Esophagus (tissue), 2 donors: ENCODE measurements at regions not wholly inside any gene's neighbourhood (a gene's known extent, or its start where the extent isn't known, plus 50 kb on each side); places are given as distances from the start of the nearest gene placed in this dataset.

Experiments used
- H3K27ac ChIP-seq, 2 donors: one replicate each; pipeline ENCODE4 v1.5.1; 2013; ENCODE audit warnings: low read depth in 2 of 2, mild to moderate bottlenecking in 2 of 2, inconsistent platforms in 1 of 2, low read length in 1 of 2, moderate library complexity in 1 of 2
- H3K27me3 ChIP-seq, 2 donors: one replicate each; pipeline ENCODE4 v1.6.1; 2013; ENCODE audit warnings: low read length in 2 of 2, control low read depth in 1 of 2, mild to moderate bottlenecking in 1 of 2; ENCODE audit not compliant: insufficient read depth in 2 of 2, control insufficient read depth in 1 of 2
- H3K36me3 ChIP-seq, 2 donors: one replicate each; pipeline ENCODE4 v1.6.1; 2013; ENCODE audit warnings: low read length in 1 of 2; ENCODE audit not compliant: control insufficient read depth in 2 of 2, insufficient read depth in 2 of 2
- H3K4me1 ChIP-seq, 2 donors: one replicate each; pipeline ENCODE4 v1.6.1; 2013; ENCODE audit warnings: low read length in 1 of 2; ENCODE audit not compliant: control insufficient read depth in 2 of 2, insufficient read depth in 2 of 2
- H3K4me3 ChIP-seq, 2 donors: one replicate each; pipeline ENCODE4 v1.5.1; 2013; ENCODE audit warnings: low read length in 2 of 2, mild to moderate bottlenecking in 2 of 2, low read depth in 1 of 2, moderate library complexity in 1 of 2
- H3K9me3 ChIP-seq, 2 donors: one replicate each; pipeline ENCODE4 v1.6.1; 2013; ENCODE audit warnings: mild to moderate bottlenecking in 2 of 2, low read depth in 1 of 2, low read length in 1 of 2, moderate library complexity in 1 of 2; ENCODE audit not compliant: control insufficient read depth in 2 of 2, insufficient read depth in 1 of 2
- WGBS, 2 donors: extraction: QIAGEN DNeasy Blood & Tissue Kit; methylation state at CpG; one replicate each; pipeline ENCODE4 v1.1.7; 2013; 5-methylcytosine and 5-hydroxymethylcytosine counted together
- donor health status: healthy with polysubstance abuse.
- donor health status: Bipolar disorder and iron deficiency.

DNA sequence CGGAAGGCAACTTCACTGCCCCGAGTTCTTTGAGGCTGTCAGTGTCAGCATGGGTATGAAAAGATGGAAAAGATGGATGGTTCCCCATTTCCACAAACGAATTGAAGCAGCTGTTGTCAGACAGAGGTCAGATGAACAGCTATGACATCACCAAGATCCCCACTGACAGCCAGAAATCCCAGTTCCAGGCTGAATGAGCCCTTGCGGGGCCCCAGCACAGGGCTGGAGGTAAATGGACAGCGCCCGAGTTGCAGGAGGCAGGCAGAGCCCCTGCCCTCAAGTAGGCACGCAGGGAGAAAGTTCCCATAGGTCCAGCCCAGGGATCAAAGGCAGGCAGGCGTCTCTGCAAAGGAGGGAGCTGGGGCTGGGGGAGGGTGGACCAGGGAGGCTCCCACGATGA lies 169.5 kb upstream of the AGAP1 start:
- Histone ChIP-seq H3K4me3 (no peak overlapping the region), H3K36me3 (no peaks in the 10 kb centered on the region), H3K4me1 (no peaks in the 10 kb centered on the region), H3K27me3 (no peaks in the 10 kb centered on the region), H3K27ac (no peak overlapping the region), H3K9me3 (no peaks in the 10 kb centered on the region)
- 31 to 44% methylated on average over 9 of the region's 9 CpGs for WGBS, 2 donors

DNA sequence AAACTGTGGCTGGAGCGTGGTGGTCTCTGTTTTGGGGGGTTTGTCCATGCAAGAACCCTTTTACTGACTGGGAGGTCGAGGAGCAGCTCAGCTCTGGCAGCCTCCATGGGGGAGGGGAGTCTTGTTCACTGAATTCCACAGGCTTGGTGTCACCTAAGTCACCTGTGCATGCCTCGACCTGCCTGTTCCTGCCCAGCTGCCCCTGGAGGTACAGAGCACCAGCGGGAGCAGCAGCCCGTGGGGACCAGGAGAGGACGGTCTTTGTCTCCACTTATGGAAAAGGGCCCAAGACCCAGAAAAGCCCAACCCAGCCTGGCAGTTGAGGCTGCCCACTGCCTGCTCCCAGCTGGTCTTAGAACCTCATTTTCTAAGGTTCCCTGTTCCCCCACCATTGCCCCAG lies 168.7 kb upstream of the AGAP1 start:
- Histone ChIP-seq H3K4me1 (no peaks in the 10 kb centered on the region), H3K27ac (no peak overlapping the region), H3K9me3 (no peaks in the 10 kb centered on the region), H3K36me3 (no peaks in the 10 kb centered on the region), H3K27me3 (no peaks in the 10 kb centered on the region), H3K4me3 (no peak overlapping the region)
- 53 to 65% methylated on average over 6 of the region's 6 CpGs for WGBS, 2 donors

DNA sequence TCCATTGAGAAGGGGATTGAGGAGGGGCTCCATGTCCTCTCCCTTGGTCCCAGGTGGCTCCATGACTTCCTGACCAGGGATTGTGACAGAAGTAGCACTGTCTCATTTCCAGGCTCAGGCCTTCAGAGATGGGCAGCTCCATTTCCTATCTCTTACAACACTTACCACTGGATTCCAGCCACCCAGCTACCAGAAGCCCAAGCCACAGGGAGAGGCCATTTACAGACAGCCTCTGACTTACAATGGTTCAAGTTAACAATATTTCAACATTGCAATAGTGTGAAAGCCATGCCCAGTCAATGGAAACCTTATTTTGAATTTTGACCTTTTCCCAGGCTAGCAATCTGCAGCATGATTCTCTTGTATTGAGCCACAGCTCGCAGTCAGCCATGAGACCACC lies 164.9 kb upstream of the AGAP1 start:
- Histone ChIP-seq H3K36me3 (no peaks in the 10 kb centered on the region), H3K4me3 (no peak overlapping the region), H3K9me3 (no peaks in the 10 kb centered on the region), H3K27me3 (no peaks in the 10 kb centered on the region), H3K4me1 (no peaks in the 10 kb centered on the region), H3K27ac (no peak overlapping the region)
- 96 to 97% methylated on average over 1 of the region's 1 CpG for WGBS, 2 donors

- H3K9me3 ChIP-seq: no peaks in the 10 kb centered on the region
- no peak overlapping the region for H3K4me3 ChIP-seq
- no peak overlapping the region for H3K27ac ChIP-seq
- H3K27me3 ChIP-seq: no peaks in the 10 kb centered on the region
- WGBS, 2 donors: 41 to 56% methylated on average over 11 of the region's 11 CpGs
- H3K36me3 ChIP-seq: no peaks in the 10 kb centered on the region
- H3K4me1 ChIP-seq: no peaks in the 10 kb centered on the region
Observed at GRCh38 chr2:235330775-235331451, 162.9 kb upstream of the AGAP1 start.

DNA sequence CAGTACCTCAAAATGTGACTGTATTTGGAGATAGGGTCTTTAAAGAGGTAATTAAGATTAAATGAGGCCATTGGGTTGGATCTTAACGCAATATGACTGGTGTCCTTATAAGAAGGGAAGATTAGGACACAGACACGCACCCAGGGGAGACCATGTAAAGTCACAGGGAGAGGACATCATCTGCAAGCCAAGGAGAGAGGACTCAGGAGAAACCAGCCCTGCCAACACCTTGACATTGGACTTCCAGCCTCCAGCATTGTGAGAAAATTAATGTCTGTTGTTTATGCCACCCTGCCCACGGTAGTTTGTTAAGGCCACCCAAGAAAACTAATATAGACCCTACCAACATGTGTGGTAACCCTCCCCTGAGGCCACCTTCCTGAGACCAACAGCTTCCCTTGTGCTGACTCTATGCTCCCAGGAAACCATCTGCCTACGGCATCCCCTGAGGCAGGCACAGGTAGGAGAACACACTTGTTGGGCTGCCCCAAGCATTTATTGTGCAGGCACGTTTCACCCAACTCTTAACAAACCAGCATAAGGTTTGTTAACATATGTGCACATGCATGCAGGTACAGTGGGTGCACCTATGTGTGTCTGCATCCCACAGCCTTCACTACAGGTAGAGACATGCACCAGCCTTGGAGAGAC lies 161.5 kb upstream of the AGAP1 start:
- no peak overlapping the region for H3K4me3 ChIP-seq
- WGBS, 2 donors: 82 to 83% methylated on average over 5 of the region's 5 CpGs
- H3K9me3 ChIP-seq: no peaks in the 10 kb centered on the region
- H3K27ac ChIP-seq: no peak overlapping the region
- H3K4me1 ChIP-seq: no peaks in the 10 kb centered on the region
- no peaks in the 10 kb centered on the region for H3K27me3 ChIP-seq
- no peaks in the 10 kb centered on the region for H3K36me3 ChIP-seq

GRCh38 chr2:235333076-235333475 lies 160.8 kb upstream of the AGAP1 start:
- 66 to 72% methylated on average over 5 of the region's 5 CpGs for WGBS, 2 donors
- H3K4me3 ChIP-seq: no peak overlapping the region
- no peaks in the 10 kb centered on the region for H3K9me3 ChIP-seq
- no peaks in the 10 kb centered on the region for H3K4me1 ChIP-seq
- no peaks in the 10 kb centered on the region for H3K36me3 ChIP-seq
- no peaks in the 10 kb centered on the region for H3K27me3 ChIP-seq
- no peak overlapping the region for H3K27ac ChIP-seq

DNA sequence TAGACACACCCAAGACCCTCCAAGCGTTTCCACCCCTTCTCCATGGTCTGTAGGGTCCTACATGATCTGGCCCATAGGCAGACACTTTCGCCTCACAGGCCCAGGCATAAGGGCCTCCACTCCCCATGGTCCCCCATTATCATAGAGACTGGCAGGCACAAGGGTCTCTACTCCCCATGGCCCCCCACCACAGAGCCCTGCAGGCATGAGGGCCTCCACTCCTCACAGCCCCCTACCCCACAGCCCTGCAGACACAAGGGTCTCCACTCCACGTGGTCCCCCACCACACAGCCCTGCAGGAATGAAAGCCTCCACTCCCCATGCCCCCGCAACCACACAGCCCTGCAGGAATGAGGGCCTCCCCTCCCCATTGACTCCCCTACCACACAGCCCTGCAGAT lies 159.7 kb upstream of the AGAP1 start:
- Histone ChIP-seq H3K9me3 (no peaks in the 10 kb centered on the region), H3K36me3 (no peaks in the 10 kb centered on the region), H3K4me1 (no peaks in the 10 kb centered on the region), H3K4me3 (no peak overlapping the region), H3K27me3 (no peaks in the 10 kb centered on the region), H3K27ac (no peak overlapping the region)
- WGBS, 2 donors: 67 to 69% methylated on average over 4 of the region's 4 CpGs

DNA sequence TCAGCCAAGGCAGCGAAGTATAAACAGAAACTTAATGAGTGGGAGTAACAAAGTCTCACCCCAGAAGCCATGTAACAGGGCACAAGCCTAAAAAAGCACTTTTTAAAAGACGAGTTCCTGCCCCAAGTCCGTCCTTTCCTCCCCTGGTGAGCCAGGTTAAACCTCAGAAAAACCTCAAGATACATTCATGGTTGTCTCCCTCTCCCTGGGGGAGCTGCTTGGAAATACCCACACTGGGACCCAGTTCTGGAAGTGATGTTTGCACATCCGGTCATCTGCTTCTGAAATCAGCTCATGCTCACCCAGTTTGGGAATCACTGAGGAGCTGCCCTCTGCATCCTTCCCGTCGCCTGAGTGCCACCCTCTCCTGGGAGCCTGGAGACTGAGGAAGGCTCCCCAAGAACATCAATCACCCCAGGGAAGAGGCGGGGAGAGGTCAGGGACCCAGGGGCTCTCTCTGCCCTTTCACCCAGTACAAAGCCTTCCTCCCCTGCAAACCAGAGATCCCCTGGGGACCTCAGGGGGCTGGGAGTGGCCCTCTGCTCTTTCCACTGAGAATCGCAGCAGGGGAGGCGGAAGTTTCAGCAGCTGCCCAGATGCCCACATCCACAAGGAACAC lies 150.6 kb upstream of the AGAP1 start:
- no peaks in the 10 kb centered on the region for H3K27me3 ChIP-seq
- H3K9me3 ChIP-seq: peaks cover 2 to 10% of the 10 kb centered on the region in 2 donors
- H3K36me3 ChIP-seq: no peaks in the 10 kb centered on the region
- H3K4me3 ChIP-seq: no peak overlapping the region
- peaks cover 0 to 9% of the 10 kb centered on the region in 2 donors for H3K4me1 ChIP-seq
- H3K27ac ChIP-seq: no peak overlapping the region
- WGBS, 2 donors: 80 to 81% methylated on average over 9 of the region's 9 CpGs

DNA sequence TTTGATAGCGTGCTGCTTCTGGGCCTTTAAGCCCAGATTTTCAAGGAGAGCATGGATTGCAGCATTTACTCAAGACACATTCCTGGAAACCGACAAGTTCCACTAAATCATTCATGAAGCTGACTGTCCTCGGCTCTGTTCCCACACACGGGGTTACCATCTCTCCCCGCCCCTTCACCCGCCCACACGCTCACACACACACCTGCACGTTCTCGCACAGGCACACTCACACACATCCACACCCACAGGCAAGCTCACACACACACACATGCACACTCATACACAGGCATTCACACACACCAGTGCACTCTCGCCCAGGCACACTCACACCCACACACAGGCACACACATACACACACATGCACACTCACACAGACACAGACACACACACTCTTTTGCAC lies 150.0 kb upstream of the AGAP1 start:
- H3K27ac ChIP-seq: no peak overlapping the region
- no peaks in the 10 kb centered on the region for H3K36me3 ChIP-seq
- no peak overlapping the region for H3K4me3 ChIP-seq
- peaks cover 2 to 10% of the 10 kb centered on the region in 2 donors for H3K9me3 ChIP-seq
- peaks cover 0 to 9% of the 10 kb centered on the region in 2 donors for H3K4me1 ChIP-seq
- 36 to 38% methylated on average over 10 of the region's 10 CpGs for WGBS, 2 donors
- no peaks in the 10 kb centered on the region for H3K27me3 ChIP-seq

DNA sequence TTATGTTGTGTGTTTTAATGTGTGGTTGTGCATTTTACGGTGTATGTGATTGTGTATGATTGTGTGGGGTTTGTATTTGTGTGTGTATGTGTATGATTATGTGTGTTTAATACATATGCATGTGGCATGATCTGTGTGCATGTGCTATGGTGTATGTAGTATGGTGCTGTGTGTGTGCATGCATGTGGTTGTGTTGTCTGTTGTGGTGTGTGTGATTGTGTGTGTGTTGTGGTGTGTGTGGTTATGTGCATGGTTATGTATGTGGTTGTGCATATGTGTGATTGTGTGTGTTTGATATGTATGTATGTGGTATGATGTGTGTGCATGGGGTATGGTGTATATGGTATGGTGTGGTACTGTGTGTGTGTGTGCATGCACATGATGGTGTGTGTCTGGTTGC lies 148.1 kb upstream of the AGAP1 start:
- H3K27ac ChIP-seq: no peak overlapping the region
- WGBS, 2 donors: 92 to 96% methylated on average over 1 of the region's 1 CpG
- H3K9me3 ChIP-seq: peaks cover 2 to 10% of the 10 kb centered on the region in 2 donors
- H3K27me3 ChIP-seq: no peaks in the 10 kb centered on the region
- no peak overlapping the region for H3K4me3 ChIP-seq
- H3K36me3 ChIP-seq: no peaks in the 10 kb centered on the region
- peaks cover 0 to 9% of the 10 kb centered on the region in 2 donors for H3K4me1 ChIP-seq
